Coronary artery (tissue), 2 donors: ENCODE measurements at regions not wholly inside any gene's neighbourhood (a gene's known extent, or its start where the extent isn't known, plus 50 kb on each side); places are given as distances from the start of the nearest gene placed in this dataset.

ENCODE experiments used
- DNase-seq: peaks from one replicate; pipeline ENCODE4 v3.0.0-alpha.2; 2017; ENCODE audit warnings: low spot score
- H3K27ac ChIP-seq, 2 donors: fragments of 200-600 bp; sonication (generic); one replicate each; pipeline ENCODE4 v1.5.1; 2016 to 2019
- H3K4me3 ChIP-seq: fragments of 200-600 bp; sonication (generic); 2 replicates; pipeline ENCODE4 v1.5.1; 2016; ENCODE audit warnings: mild to moderate bottlenecking, moderate library complexity
- TF ChIP-seq, protein P1 (sequence below): fragments of 200-600 bp; sonication (generic); IDR thresholded peaks from one replicate; pipeline ENCODE4 v1.5.1; 2019; ENCODE audit warnings: antibody characterized with exemption

DNA sequence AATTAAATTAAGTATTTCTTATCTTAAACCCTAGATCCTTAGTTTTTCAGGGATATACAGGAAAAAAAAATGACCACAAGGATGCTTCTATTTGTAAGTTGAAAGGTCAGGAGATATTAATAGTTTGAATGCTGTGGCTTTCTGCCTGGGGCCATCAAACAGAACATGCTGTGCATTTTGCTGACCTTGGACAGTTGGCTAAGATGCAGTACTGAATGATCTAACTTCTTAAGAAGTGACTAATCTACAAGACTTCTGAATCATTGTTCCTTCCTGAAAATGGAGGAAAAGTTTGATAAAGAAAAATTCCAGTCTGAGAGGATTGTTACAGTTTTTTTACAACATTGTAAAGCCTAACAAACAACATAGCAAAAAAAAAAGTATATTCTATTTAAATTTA is 237.8 kb upstream of the JADE1 start:
- Histone ChIP-seq H3K4me3 (no peak overlapping the region), H3K27ac (peak overlapping the region; percentile 56 to 83)
- TF ChIP-seq, protein P1, sequence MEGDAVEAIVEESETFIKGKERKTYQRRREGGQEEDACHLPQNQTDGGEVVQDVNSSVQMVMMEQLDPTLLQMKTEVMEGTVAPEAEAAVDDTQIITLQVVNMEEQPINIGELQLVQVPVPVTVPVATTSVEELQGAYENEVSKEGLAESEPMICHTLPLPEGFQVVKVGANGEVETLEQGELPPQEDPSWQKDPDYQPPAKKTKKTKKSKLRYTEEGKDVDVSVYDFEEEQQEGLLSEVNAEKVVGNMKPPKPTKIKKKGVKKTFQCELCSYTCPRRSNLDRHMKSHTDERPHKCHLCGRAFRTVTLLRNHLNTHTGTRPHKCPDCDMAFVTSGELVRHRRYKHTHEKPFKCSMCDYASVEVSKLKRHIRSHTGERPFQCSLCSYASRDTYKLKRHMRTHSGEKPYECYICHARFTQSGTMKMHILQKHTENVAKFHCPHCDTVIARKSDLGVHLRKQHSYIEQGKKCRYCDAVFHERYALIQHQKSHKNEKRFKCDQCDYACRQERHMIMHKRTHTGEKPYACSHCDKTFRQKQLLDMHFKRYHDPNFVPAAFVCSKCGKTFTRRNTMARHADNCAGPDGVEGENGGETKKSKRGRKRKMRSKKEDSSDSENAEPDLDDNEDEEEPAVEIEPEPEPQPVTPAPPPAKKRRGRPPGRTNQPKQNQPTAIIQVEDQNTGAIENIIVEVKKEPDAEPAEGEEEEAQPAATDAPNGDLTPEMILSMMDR: no peak
- no peak for DNase-seq

DNA sequence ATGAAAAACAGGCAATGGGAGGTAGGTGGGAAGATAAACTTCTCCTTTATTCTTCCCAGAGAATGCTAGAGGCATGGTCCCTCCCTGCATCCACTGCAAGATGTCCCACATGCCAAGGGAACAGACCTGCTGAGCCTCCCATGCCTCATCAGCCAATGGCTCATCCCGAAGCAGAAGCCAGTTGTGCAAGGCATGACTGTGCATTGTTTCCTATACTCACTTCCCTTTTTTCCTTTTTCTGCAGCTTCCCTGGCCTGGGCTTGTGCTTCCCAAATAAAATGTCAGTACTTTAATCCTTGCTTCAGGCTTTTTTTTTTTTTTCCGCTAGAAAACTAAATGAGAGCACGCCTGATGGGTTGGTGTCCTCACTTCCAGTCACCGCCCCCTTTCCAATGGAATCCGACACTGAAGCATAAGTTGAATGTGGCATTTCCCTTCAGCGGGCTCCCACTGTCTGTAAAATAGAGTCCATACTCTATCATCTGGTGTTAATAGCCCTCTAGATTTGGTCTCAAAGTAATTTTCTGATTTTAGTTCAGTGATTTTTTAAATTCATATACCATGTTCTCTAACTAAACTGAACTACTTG is 239.0 kb upstream of the JADE1 start:
- H3K27ac ChIP-seq: peak overlapping the region; percentile 0 to 83
- TF ChIP-seq, protein P1: no peak
- no peak for DNase-seq
- no peak overlapping the region for H3K4me3 ChIP-seq

DNA sequence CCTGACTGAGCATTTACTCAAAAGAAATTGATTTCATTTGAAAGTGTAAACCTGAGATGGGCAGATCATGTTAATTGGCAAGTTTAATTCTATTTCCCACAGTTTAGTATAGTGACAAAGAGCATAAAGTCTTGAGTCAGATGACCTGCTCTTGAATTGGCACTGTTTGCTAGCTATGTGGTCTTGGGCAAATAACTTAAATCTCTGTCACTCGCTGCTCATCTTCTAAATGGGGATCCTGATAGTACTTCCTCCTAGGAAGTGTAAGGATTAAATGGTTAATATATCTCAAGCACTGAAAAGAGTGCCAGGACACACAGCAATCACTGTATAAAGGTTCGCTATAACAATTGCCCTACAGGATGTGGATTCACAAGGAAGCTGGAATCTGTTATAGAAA is 242.8 kb upstream of the JADE1 start:
- TF ChIP-seq, protein P1: no peak
- H3K4me3 ChIP-seq: no peak overlapping the region
- H3K27ac ChIP-seq: no peak overlapping the region
- no peak for DNase-seq

DNA sequence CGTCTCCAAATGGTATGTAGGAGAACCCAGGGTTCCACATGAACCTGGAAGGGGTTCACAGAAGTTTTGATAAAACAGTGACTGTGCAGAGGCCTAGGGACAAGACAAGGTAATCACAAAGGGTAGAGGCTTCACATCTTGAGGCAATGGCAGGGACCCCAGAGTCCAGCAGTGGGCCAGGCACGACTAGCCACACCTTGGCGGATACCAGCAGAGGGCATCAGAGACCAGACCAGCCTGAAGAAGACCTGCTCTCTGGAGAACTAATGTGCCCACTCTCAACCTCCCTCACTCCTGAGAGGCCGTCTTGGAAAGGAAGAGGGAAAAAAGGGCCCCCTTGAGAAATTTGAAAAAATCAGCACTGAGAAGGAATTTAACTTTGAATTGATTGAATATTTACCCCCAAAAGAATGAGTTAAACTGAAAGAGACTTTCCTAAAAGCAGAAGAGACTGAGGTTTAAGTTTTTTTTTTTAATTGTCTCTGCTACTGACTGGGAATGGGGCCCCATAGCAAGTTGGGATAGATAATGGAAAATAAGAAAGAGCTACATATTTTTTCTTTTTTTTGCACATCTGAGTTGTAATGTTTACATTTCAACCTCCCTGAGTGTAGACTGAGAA is 243.8 kb upstream of the JADE1 start:
- H3K27ac ChIP-seq: no peak overlapping the region
- TF ChIP-seq, protein P1: no peak
- H3K4me3 ChIP-seq: no peak overlapping the region
- no peak for DNase-seq

DNA sequence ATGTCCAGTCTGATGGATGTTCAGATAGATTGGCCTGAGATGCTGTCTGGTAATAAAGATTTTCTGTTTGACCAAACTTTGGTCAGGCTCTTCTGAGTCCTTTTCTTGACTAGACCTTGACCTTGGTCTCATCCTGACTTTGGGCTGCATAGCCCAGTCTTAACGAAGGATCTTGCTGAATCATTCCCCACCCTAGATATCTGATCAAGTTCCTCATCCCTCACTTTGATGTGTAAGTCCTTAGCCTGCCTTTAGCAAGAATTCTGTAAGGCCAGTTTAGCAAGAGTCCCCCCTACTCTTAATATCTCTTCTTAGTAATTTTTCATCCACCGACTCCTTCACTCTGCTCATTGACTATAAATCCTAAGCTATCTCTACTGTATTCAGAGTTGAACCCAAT is 244.4 kb upstream of the JADE1 start:
- no peak for DNase-seq
- Histone ChIP-seq H3K4me3 (no peak overlapping the region), H3K27ac (no peak overlapping the region)
- TF ChIP-seq, protein P1: no peak

DNA sequence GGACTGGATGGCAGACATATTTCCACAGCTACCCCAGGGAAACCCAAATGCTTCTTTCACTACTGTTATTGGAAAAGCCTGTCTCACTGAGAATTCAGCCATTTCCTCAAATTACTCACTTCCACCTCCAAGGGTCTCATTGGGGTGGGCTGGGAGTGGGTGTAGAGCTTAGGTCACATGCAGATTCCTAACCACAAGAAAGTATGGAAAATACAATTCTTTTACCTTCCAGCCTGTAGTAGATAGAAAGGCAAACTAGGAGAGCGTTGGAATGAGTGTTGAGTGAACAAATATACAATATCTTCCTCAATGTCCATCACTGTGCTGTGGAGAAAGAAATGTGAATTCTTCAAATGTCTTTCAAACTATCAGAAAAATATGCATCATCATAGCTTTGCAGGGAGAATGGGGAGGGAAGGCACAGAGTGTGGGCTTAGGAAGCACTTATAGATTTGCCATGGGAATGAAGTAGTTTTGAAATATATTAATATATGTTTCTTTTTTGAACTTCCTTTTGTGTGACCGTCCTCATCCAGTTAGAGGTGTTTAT is 245.3 kb upstream of the JADE1 start:
- Histone ChIP-seq H3K27ac (peak overlapping the region in 1 of 2 donors; percentile 39), H3K4me3 (no peak overlapping the region)
- TF ChIP-seq, protein P1: no peak
- no peak for DNase-seq
